Lower leg skin (tissue), 4 donors: ENCODE measurements at regions not wholly inside any gene's neighbourhood (a gene's known extent, or its start where the extent isn't known, plus 50 kb on each side); places are given as distances from the start of the nearest gene placed in this dataset.

Experiments
- DNase-seq, 2 donors: peaks; one replicate each; pipeline ENCODE4 v3.0.0-alpha.2; 2019; ENCODE audit warnings: low spot score in 2 of 2
- H3K4me3 ChIP-seq: fragments of 200-600 bp; sonication (generic); 2 replicates; pipeline ENCODE4 v1.5.1; 2017; ENCODE audit warnings: mild to moderate bottlenecking, low read depth; ENCODE audit not compliant: poor library complexity, severe bottlenecking
- CTCF ChIP-seq, 3 donors: fragments of 450-650 bp; IDR thresholded peaks; one replicate each; pipeline ENCODE4 v1.5.1; 2016; ENCODE audit warnings: antibody characterized with exemption in 3 of 3, mild to moderate bottlenecking in 3 of 3, moderate library complexity in 2 of 3
- POLR2A ChIP-seq, 2 donors: fragments of 450-650 bp; IDR thresholded peaks; one replicate each; pipeline ENCODE4 v1.6.1; 2016 to 2017; ENCODE audit warnings: antibody characterized with exemption in 2 of 2, mild to moderate bottlenecking in 1 of 2, moderate library complexity in 1 of 2
- WGBS, 2 donors: methylation state at CpG; one replicate each; pipeline ENCODE4 v1.1.5; 2018; 5-methylcytosine and 5-hydroxymethylcytosine counted together
- intact Hi-C: fragments of 100-400 bp; cut with DNase I; formaldehyde crosslinking; loops from one replicate; pipeline ENCODE4 v1.15.0; 2023; ENCODE audit warnings: low total_unique reads

GRCh38 chr10:88073682-88074081, 210.3 kb downstream of the PTEN start:
- no peak for DNase-seq
- WGBS, 2 donors, result 25 to 69% methylated on average over 4 of the region's 4 CpGs
- no peak for TF ChIP-seq CTCF (IDR thresholded peaks at IDR 0.05)
- TF ChIP-seq POLR2A (IDR thresholded peaks at IDR 0.05), result no peak
- H3K4me3 ChIP-seq, result no peak overlapping the region
- intact Hi-C loops, result no loop called here

- no peak for DNase-seq
- intact Hi-C loops, result no loop called here
- H3K4me3 ChIP-seq, result no peak overlapping the region
- TF ChIP-seq POLR2A (IDR thresholded peaks at IDR 0.05), result no peak
- TF ChIP-seq CTCF (IDR thresholded peaks at IDR 0.05), result no peak
- WGBS, 2 donors, result 92 to 95% methylated on average over 5 of the region's 5 CpGs
Measured at GRCh38 chr10:88074971-88075370, 211.5 kb downstream of the PTEN start.

- TF ChIP-seq POLR2A (IDR thresholded peaks at IDR 0.05) (no peak), CTCF (IDR thresholded peaks at IDR 0.05) (no peak)
- no peak overlapping the region for H3K4me3 ChIP-seq
Measured at GRCh38 chr10:88076027-88076880, 212.8 kb downstream of the PTEN start.

GRCh38 chr10:88077977-88078376, 214.6 kb downstream of the PTEN start:
- no peak overlapping the region for H3K4me3 ChIP-seq
- intact Hi-C loops, result no loop called here
- no peak for DNase-seq
- TF ChIP-seq POLR2A (IDR thresholded peaks at IDR 0.05) (no peak), CTCF (IDR thresholded peaks at IDR 0.05) (no peak)
- WGBS, 2 donors, result 84 to 90% methylated on average over 4 of the region's 4 CpGs

More at GRCh38 chr10:88076027-88076880, 212.8 kb downstream of the PTEN start:
- intact Hi-C loops, result no loop called here
- no peak for DNase-seq
- 77 to 79% methylated on average over 10 of the region's 10 CpGs for WGBS, 2 donors

GRCh38 chr10:88080213-88080612, 216.8 kb downstream of the PTEN start:
- DNase-seq, result no peak
- intact Hi-C loops, result no loop called here
- no peak for TF ChIP-seq CTCF (IDR thresholded peaks at IDR 0.05)
- no peak for TF ChIP-seq POLR2A (IDR thresholded peaks at IDR 0.05)
- H3K4me3 ChIP-seq, result no peak overlapping the region
- 39 to 50% methylated on average over 3 of the region's 3 CpGs for WGBS, 2 donors
